Stimulated activated naive CD8-positive, alpha-beta T cell treated with anti-CD3 and anti-CD28 coated beads, Interleukin-15, amount 100 ng/mL, for 72 hours (primary cell): ENCODE measurements at regions not wholly inside any gene's neighbourhood (a gene's known extent, or its start where the extent isn't known, plus 50 kb on each side); places are given as distances from the start of the nearest gene placed in this dataset.

Experiments used
- ATAC-seq: fragments of 150-1000 bp; cut with Tn5 transposase; 2 replicates; pipeline ENCODE4 v1.10.0; 2021; ENCODE audit warnings: mild to moderate bottlenecking, moderate library complexity
- DNase-seq, 2 donors: peaks; one replicate each; pipeline ENCODE4 v3.0.0; 2021 to 2022
- H3K27ac Mint-ChIP-seq, 2 donors: one replicate each; pipeline ENCODE4 v1.8.0; 2022; ENCODE audit warnings: mild to moderate bottlenecking in 2 of 2, mixed read lengths in 2 of 2, moderate library complexity in 2 of 2
- H3K27me3 Mint-ChIP-seq: one replicate; pipeline ENCODE4 v1.8.0; 2022; ENCODE audit warnings: mixed read lengths
- H3K4me1 Mint-ChIP-seq: one replicate; pipeline ENCODE4 v1.8.0; 2022; ENCODE audit warnings: mild to moderate bottlenecking, mixed read lengths
- H3K4me3 Mint-ChIP-seq, 2 donors: one replicate each; pipeline ENCODE4 v1.8.0; 2022; ENCODE audit warnings: mild to moderate bottlenecking in 2 of 2, mixed read lengths in 2 of 2, moderate library complexity in 1 of 2
- H3K9me3 Mint-ChIP-seq, 2 donors: one replicate each; pipeline ENCODE4 v1.8.0; 2022; ENCODE audit warnings: mixed read lengths in 2 of 2

DNA sequence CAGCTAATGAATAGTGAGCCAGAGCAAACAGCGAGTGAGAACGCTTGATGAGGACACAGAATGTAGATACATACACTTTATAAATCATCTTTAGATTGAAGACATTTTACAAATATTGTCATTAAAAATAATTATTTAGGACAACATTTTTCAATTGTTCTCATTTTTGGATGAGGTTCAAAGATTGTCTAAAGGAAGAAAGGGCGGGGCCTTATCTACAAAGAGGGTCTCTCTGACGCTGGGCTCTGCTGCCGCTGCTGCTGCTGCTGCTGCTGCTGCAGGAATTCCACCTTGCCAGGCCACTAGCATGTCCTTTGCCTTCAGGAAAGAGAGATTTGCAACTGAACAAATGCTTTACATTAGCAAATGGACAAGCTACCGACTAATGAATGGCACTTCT, 220.7 kb upstream of the TMEM161B start:
- Mint-ChIP-seq H3K27me3 (peaks cover 26% of the 10 kb centered on the region), H3K9me3 (no peaks in the 10 kb centered on the region)

DNA sequence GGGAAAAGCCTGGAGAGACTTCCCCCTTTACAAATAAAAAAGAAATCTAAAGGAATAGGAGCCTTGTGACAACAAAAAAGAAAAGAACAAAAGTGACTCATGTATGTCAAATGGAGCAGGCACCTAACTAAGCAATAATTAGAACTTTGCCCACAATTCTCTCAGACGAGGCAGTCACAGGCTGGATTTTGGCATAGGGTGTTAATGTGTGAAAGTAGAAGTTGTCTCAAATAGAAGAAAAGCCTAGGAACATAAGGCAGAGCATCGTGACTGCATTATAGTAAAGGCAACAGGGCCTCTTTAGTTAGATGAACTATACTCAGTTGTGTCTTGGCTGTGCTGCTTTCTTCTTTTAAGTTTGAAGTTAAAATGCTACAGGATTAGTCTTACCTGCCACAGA, 219.9 kb upstream of the TMEM161B start:
- no peak overlapping the region for H3K4me3 Mint-ChIP-seq
- no peak overlapping the region for H3K27ac Mint-ChIP-seq
- H3K9me3 Mint-ChIP-seq: no peaks in the 10 kb centered on the region
- ATAC-seq (no peak), DNase-seq (no peak)
- H3K27me3 Mint-ChIP-seq: peaks cover 26% of the 10 kb centered on the region
- H3K4me1 Mint-ChIP-seq: no peaks in the 10 kb centered on the region

More for the DNA sequence above, 220.7 kb upstream of the TMEM161B start:
- Mint-ChIP-seq H3K4me1 (no peaks in the 10 kb centered on the region), H3K27ac (no peak overlapping the region), H3K4me3 (no peak overlapping the region)
- DNase-seq (no peak), ATAC-seq (no peak)

DNA sequence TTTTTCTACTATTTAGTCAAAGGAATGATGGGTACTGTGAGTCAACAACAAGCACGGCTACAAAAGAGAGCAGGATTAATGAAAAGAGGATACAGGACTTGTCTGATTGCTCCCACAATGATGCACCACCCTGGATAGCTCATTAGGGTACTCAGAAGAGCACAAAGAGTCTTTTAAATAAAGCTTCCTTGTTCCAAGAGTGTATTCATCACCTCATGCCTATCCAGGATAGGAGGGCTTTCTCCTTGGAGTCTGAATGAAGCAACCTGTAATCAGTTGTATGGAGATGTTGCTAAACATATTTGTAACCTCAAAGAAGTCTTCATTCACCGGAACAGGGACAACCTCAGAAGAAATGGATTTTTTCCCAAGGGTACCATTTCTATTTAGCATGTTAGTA, 219.5 kb upstream of the TMEM161B start:
- Mint-ChIP-seq H3K9me3 (no peaks in the 10 kb centered on the region), H3K4me1 (no peaks in the 10 kb centered on the region), H3K27me3 (peaks cover 26% of the 10 kb centered on the region), H3K4me3 (no peak overlapping the region), H3K27ac (no peak overlapping the region)
- DNase-seq (no peak), ATAC-seq (no peak)

DNA sequence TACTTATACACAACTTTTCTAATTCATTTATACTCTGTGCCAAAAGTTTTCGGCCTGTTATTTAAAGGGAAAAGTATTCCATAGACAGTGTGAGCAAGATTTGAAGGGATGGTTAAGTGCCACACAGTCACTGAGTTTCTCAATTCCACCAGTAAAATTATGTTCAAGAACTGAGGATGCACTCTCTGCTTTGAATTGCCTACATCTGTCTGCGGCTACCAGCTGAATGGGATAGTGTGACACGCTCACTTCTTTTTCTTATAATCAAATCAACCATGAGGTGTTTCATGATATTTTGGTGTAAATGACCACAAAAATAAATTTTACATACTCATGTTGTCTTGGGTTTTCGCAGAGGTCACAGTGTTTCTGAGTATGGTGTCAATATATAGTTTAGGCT, 218.4 kb upstream of the TMEM161B start:
- DNase-seq (no peak), ATAC-seq (no peak)
- H3K9me3 Mint-ChIP-seq: no peaks in the 10 kb centered on the region
- peaks cover 26% of the 10 kb centered on the region for H3K27me3 Mint-ChIP-seq
- H3K27ac Mint-ChIP-seq: no peak overlapping the region
- no peak overlapping the region for H3K4me3 Mint-ChIP-seq
- no peaks in the 10 kb centered on the region for H3K4me1 Mint-ChIP-seq

DNA sequence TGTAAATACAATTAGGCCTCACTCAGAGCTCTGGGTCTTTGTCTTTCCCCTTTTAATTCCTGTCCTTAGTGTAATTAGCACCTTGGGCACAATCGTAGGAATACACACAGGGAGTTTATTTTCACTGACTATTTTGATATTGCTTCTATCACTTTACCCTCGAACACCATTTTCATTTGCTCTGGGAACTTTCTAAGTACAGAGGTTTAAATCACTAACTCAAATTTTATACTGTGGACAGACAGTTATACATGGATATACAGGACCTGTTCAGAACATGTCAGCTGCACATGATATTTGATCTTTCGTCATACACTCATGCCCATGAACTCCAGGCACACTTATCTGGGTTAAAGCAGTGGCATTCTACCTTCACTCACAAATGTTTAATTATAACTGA, 217.8 kb upstream of the TMEM161B start:
- H3K27ac Mint-ChIP-seq: no peak overlapping the region
- no peaks in the 10 kb centered on the region for H3K4me1 Mint-ChIP-seq

DNA sequence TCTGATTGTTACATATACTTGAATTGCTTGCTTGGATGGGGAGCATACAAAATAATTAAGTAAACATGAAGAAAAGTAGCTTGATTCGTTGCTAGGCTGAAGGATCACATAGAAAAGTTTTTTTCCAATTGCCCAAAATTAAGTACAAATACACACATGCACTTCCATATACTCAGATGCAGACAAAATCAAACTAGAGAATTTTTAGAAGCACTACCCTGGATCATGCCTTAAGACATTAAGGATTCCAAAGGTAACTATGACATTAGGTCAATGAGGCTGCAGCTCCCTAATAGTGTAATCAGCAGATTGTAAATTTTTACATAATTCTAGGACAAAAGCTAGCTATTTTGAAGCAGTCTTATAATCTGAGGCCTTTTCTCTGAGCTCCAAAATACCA, 216.9 kb upstream of the TMEM161B start:
- Mint-ChIP-seq H3K4me1 (no peaks in the 10 kb centered on the region), H3K4me3 (no peak overlapping the region), H3K9me3 (no peaks in the 10 kb centered on the region), H3K27ac (no peak overlapping the region), H3K27me3 (peaks cover 20% of the 10 kb centered on the region)
- no peak for ATAC-seq
- no peak for DNase-seq

More for the DNA sequence above, 217.8 kb upstream of the TMEM161B start:
- Mint-ChIP-seq H3K27me3 (peaks cover 26% of the 10 kb centered on the region), H3K9me3 (no peaks in the 10 kb centered on the region), H3K4me3 (no peak overlapping the region)
- DNase-seq: no peak
- ATAC-seq: no peak

DNA sequence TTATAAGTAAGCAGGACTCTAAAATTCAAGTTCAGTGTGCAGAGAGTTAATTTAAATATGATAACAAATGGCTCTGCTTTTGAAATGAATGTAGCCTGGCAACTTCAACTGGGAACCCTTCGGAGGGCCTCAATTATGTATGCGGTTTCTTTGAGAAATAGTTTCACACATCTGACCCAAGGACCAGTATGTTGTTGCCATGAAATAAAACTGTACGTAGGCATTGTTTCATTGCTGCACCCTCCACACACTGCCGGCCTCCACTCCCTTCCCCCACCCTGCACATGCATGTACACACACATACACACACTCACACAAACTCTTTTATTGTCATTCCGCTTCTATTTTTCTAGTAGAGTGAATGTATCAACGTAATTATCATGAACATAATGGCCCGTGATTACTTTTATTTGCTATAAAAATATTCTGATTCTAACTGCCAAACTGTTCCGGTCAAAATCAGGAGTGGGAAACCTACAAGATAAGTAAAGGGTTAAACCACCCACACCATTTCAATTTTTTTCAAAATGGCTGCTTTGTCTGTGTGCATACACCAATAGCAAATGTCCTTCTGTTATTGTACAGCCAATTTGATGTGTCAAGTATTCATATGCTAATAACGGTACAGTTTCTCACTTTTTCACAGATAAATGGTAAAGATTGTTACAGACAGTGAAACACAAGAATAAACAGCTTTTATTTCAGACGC, 215.5 kb upstream of the TMEM161B start:
- Mint-ChIP-seq H3K4me3 (no peak overlapping the region), H3K27me3 (peaks cover 18% of the 10 kb centered on the region), H3K27ac (peak overlapping the region in 1 of 2 donors; percentile 27), H3K9me3 (no peaks in the 10 kb centered on the region), H3K4me1 (no peaks in the 10 kb centered on the region)
- no peak for DNase-seq
- no peak for ATAC-seq

DNA sequence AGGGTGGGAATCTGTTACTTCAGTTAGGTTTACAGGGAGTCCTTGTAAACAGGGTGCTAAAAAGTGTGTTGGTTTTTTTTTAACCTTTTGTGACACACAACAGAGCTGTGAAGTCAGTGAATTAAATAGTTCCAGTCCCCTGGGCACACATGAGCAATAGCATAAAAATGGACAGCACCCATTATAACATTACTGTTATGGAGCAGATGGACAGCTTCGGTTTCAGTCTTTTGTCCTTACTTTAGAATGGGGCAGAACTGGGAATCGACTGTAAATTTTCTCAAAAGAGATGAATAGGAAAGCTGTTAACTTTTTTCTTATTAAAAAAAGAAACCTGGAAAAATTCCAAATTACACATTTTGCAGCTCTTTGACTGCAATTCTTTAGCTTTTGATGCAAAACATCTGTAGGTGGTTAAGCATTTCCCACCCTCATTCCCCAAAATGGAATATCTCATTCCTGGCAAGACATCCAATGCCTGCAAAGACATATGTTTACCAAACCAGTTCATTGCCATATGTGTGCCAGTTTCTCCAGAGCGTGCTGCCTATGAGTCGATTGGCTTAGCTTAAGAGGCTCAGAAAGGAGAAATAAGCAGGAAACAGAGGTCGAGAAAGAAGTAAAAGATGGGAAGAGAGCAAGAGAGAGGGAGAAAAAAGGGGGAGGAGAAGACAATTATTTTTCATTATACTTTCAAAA, 212.3 kb upstream of the TMEM161B start:
- ATAC-seq: no peak
- Mint-ChIP-seq H3K4me3 (no peak overlapping the region), H3K9me3 (no peaks in the 10 kb centered on the region), H3K4me1 (no peaks in the 10 kb centered on the region), H3K27ac (no peak overlapping the region), H3K27me3 (no peaks in the 10 kb centered on the region)
- DNase-seq: no peak

DNA sequence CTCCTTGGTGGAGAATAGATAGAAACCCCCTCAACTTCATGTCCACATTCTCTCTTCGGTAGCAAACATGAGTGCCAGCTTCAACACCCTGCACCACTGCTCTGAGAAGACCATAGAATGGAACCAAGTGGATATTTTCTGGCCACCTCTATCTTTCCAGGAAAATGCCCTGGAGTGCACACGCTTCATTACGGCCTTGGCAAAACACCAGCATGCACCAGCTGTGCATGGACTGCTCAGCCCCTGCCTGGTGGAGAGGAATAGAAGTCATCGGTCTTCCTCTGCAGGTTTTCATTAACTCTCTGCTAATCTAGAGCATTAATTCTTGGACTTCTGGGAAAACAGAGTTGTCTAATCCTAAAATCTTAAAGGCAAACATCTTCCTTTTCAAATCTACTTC, 211.6 kb upstream of the TMEM161B start:
- H3K27me3 Mint-ChIP-seq: peaks cover 3% of the 10 kb centered on the region
- ATAC-seq: no peak

DNA sequence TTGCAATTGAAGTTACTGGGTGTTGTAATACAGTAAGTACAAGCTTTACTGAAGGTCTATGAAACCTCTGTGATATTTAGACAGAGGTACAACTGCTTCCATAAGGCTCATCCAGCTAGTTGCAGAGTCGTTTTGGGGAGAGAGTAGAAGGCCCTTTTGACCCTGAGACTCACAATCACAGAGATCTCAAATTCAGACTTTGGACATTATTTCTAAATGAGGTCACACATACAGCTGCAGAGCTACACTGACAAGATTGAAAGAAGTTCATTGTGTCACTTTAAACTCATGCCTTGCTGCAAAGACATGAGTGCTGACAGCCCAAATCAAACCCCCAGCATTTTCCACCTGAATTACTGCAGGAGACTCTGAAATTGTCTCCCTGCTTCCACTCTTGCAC, 205.9 kb upstream of the TMEM161B start:
- Mint-ChIP-seq H3K4me3 (no peak overlapping the region), H3K27me3 (peaks cover 20% of the 10 kb centered on the region), H3K9me3 (peaks cover 6 to 7% of the 10 kb centered on the region in 2 donors), H3K27ac (no peak overlapping the region), H3K4me1 (no peaks in the 10 kb centered on the region)
- DNase-seq (no peak), ATAC-seq (no peak)

More for the DNA sequence above, 211.6 kb upstream of the TMEM161B start:
- H3K27ac Mint-ChIP-seq: no peak overlapping the region
- H3K9me3 Mint-ChIP-seq: no peaks in the 10 kb centered on the region
- H3K4me3 Mint-ChIP-seq: no peak overlapping the region
- no peak for DNase-seq
- no peaks in the 10 kb centered on the region for H3K4me1 Mint-ChIP-seq

DNA sequence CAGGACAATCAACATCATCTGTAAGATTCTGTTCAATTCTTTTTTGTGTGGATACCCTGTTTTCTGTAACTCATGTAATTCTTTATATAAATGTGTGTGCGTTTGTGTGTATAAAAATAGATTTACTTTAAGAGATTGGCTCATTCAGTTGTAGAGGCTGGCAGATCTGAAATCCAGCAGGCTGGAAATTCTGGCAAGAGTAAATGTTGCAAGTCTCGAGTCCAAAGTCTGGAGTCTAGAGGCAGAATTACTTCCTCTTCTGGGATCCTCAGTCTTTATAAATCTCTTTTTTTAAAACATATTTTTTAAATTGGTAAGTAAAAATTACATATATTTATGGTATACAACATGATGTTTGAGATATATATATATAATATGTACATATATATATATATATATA, 202.1 kb upstream of the TMEM161B start:
- Mint-ChIP-seq H3K4me1 (no peaks in the 10 kb centered on the region), H3K4me3 (no peak overlapping the region), H3K27me3 (peaks cover 27% of the 10 kb centered on the region), H3K9me3 (peaks cover 6 to 7% of the 10 kb centered on the region in 2 donors), H3K27ac (no peak overlapping the region)
- ATAC-seq (no peak), DNase-seq (no peak)

DNA sequence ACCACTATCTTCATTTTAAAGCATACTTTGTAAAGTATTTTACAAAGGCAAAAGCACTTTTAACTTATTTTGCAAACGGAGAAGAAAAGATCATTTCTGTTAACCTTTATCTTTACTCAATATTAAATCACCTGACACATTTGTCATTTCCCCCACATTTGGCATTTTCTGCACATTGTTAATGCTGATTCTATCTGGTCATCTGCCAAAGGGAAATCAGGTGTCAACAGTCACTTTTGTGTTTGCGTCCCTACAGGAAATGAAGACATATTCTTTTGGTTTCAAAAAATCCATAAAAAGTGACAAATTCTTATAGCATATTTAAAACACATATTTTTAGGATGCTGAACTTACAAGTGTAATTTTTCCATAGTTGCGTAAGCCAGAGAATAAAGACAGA, 191.3 kb upstream of the TMEM161B start:
- H3K4me1 Mint-ChIP-seq: no peaks in the 10 kb centered on the region
- H3K27ac Mint-ChIP-seq: no peak overlapping the region
- no peak for DNase-seq

DNA sequence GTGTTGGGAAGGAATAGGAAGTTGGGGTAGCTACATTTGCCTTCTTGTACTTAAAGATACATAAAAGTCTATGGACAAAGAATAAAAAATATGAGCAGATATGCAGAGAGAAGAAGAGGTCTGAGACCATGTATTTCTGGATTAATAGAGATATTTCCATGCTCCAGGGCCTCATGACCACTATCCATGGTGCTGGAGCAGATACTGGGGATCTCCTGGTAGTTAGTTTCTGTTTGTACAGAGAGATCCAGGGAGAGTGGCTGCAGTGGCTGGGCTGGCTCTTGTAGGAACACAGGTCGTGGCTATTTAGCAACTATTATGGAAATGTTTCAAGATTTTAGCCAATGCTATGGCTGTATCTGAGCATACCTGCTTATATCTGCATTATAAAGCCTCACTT, 184.2 kb upstream of the TMEM161B start:
- no peaks in the 10 kb centered on the region for H3K9me3 Mint-ChIP-seq
- H3K4me1 Mint-ChIP-seq: no peaks in the 10 kb centered on the region
- no peak overlapping the region for H3K4me3 Mint-ChIP-seq
- ATAC-seq: no peak
- DNase-seq: no peak
- H3K27me3 Mint-ChIP-seq: peaks cover 18% of the 10 kb centered on the region
- no peak overlapping the region for H3K27ac Mint-ChIP-seq

More for the DNA sequence above, 191.3 kb upstream of the TMEM161B start:
- Mint-ChIP-seq H3K4me3 (no peak overlapping the region), H3K27me3 (peaks cover 15% of the 10 kb centered on the region), H3K9me3 (no peaks in the 10 kb centered on the region)
- ATAC-seq: no peak

DNA sequence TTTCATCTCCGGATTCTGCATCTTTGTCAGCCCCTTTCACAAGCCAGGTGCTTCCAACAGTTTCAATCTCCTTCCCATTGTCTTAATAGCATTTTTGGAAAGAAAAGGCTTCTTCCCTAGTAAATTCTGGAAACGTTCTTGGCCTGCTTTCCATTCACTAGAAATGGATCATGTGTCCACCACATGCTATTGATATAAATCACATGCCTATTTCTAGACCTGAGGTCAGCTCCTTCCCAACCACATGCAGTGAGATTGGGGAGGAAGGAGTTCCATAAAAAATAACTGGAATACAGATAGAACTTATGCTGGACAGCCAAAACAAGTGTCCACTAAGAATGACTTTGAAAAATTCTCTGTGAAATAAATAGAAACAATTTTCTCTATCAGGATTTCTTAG, 181.6 kb upstream of the TMEM161B start:
- no peak for DNase-seq
- Mint-ChIP-seq H3K27ac (no peak overlapping the region), H3K4me1 (no peaks in the 10 kb centered on the region), H3K9me3 (no peaks in the 10 kb centered on the region), H3K27me3 (peaks cover 13% of the 10 kb centered on the region), H3K4me3 (no peak overlapping the region)
- ATAC-seq: no peak

DNA sequence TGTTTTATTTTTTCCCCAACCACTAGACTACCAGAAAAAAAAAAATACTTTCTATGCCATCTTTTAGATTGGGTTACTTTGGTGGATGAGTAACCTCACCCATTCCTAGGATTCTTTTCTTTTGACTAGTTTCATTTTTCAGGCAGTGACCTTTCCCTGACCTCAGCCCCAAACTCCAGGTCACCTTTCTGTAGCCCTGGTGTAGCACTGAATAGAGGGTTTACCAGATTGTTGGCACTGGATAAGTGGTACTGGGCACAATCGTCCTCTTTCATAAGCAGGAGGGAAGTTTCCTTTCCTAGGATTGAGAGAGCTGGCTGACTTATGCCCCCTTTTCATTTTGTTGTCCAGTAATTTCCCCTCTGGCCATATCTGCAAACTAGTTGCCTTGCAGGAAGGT, 169.4 kb upstream of the TMEM161B start:
- Mint-ChIP-seq H3K27me3 (no peaks in the 10 kb centered on the region), H3K27ac (no peak overlapping the region)
- DNase-seq: no peak

DNA sequence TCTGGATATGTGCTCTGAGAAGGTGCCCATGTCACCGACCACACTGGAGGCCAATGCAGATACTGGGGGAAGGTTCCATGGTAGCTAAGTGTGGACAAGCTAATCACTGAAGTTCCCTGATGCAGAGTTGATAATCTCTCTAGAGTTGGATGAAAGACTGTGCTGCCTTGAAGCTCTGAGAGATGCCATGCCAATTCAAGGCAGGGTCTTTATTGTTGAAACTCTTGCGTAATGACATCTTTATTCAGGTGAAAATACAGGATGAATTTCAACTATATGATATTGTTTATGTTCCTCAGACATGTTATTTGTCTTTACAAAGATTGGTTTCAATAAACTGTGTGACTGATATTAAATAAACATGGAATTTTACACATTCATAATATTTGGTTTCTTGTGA, 167.6 kb upstream of the TMEM161B start:
- H3K27me3 Mint-ChIP-seq: no peaks in the 10 kb centered on the region
- H3K4me3 Mint-ChIP-seq: no peak overlapping the region
- H3K4me1 Mint-ChIP-seq: no peaks in the 10 kb centered on the region
- no peak for DNase-seq
- H3K9me3 Mint-ChIP-seq: no peaks in the 10 kb centered on the region
- no peak overlapping the region for H3K27ac Mint-ChIP-seq
- no peak for ATAC-seq

More for the DNA sequence above, 169.4 kb upstream of the TMEM161B start:
- no peaks in the 10 kb centered on the region for H3K4me1 Mint-ChIP-seq
- no peak for ATAC-seq
- no peak overlapping the region for H3K4me3 Mint-ChIP-seq
- H3K9me3 Mint-ChIP-seq: no peaks in the 10 kb centered on the region
